IMR-90 (cell line): ENCODE measurements at regions not wholly inside any gene's neighbourhood (a gene's known extent, or its start where the extent isn't known, plus 50 kb on each side); places are given as distances from the start of the nearest gene placed in this dataset.

Source experiments
- ATAC-seq: fragments of 200-7000 bp; cut with Tn5 transposase; 2 replicates; pipeline ENCODE4 v1.9.1; 2020; ENCODE audit warnings: low read depth, mild to moderate bottlenecking, moderate library complexity
- BruUV-seq: library from RNA; stranded (reverse); fragments of 400-500 nt; replicated peaks from 2 replicates; lab custom pipeline; 2021; lab: Mats Ljungman, UMichigan
- CTCF ChIA-PET: fragments of 300-600 bp; formaldehyde crosslinking; extraction: SDS; loops from one replicate; lab custom pipeline; 2021; ENCODE audit warnings: antibody characterized with exemption; lab: Yijun Ruan, JAX
- POLR2A ChIA-PET: fragments of 300-600 bp; sonication (Branson Sonifier 250); formaldehyde crosslinking; loops from one replicate; lab custom pipeline; 2022; ENCODE audit warnings: antibody characterized with exemption; ENCODE audit not compliant: unreplicated experiment; lab: Charles Lee
- DNase-seq: peaks from one replicate; pipeline ENCODE4 v3.0.0; 2013
- H2AFZ ChIP-seq: replicated peaks from 2 replicates; pipeline ENCODE3; 2013; ENCODE audit warnings: low read length, mild to moderate bottlenecking; ENCODE audit not compliant: poor library complexity
- H2AK5ac ChIP-seq: 2 replicates; pipeline ENCODE4 v1.6.1; 2013; ENCODE audit warnings: low read depth, low read length, inconsistent platforms
- H2AK9ac ChIP-seq: replicated peaks from 2 replicates; pipeline ENCODE3; 2013; ENCODE audit warnings: mild to moderate bottlenecking, low read depth, low read length, moderate library complexity; ENCODE audit not compliant: poor library complexity
- H2BK120ac ChIP-seq: 2 replicates; pipeline ENCODE4 v1.6.1; 2013; ENCODE audit warnings: low read depth, low read length, inconsistent platforms
- H2BK15ac ChIP-seq: 3 replicates; pipeline ENCODE4 v1.6.1; 2013; ENCODE audit warnings: low read depth, low read length, inconsistent platforms
- H2BK20ac ChIP-seq: 2 replicates; pipeline ENCODE4 v1.6.1; 2013; ENCODE audit warnings: low read depth, mild to moderate bottlenecking, inconsistent platforms, low read length, moderate library complexity
- H2BK5ac ChIP-seq: 2 replicates; pipeline ENCODE4 v1.6.1; 2013; ENCODE audit warnings: mild to moderate bottlenecking, low read depth, low read length, inconsistent platforms; ENCODE audit not compliant: poor library complexity, severe bottlenecking
- H3K14ac ChIP-seq: replicated peaks from 2 replicates; pipeline ENCODE4 v1.6.1; 2013; ENCODE audit warnings: low read depth, low read length, inconsistent platforms
- H3K18ac ChIP-seq: 2 replicates; pipeline ENCODE4 v1.6.1; 2013; ENCODE audit warnings: low read depth, low read length, control low read depth
- H3K23ac ChIP-seq: 2 replicates; pipeline ENCODE4 v1.6.1; 2013; ENCODE audit warnings: low read depth, low read length, inconsistent platforms
- H3K27ac ChIP-seq: 2 replicates; pipeline ENCODE4 v1.5.1; 2013; ENCODE audit warnings: mild to moderate bottlenecking, control low read depth, low read length; ENCODE audit not compliant: insufficient read depth
- H3K27me3 ChIP-seq: 2 replicates; pipeline ENCODE4 v1.6.1; 2013; ENCODE audit warnings: low read length; ENCODE audit not compliant: control insufficient read depth, insufficient read depth
- H3K36me3 ChIP-seq: 2 replicates; pipeline ENCODE4 v1.6.1; 2013; ENCODE audit warnings: low read length, mixed read lengths; ENCODE audit not compliant: control insufficient read depth, insufficient read depth
- H3K4ac ChIP-seq: 2 replicates; pipeline ENCODE4 v1.6.1; 2013; ENCODE audit warnings: low read depth, low read length, inconsistent platforms
- H3K4me1 ChIP-seq: 2 replicates; pipeline ENCODE4 v1.6.1; 2013; ENCODE audit warnings: low read length, mixed read lengths; ENCODE audit not compliant: control insufficient read depth, insufficient read depth
- H3K4me2 ChIP-seq: 2 replicates; pipeline ENCODE4 v1.6.1; 2013; ENCODE audit warnings: low read depth, mild to moderate bottlenecking, control low read depth, low read length, moderate library complexity
- H3K4me3 ChIP-seq: 2 replicates; pipeline ENCODE4 v1.5.1; 2013; ENCODE audit warnings: low read depth, mild to moderate bottlenecking, control low read depth, low read length, moderate library complexity; ENCODE audit not compliant: insufficient read depth
- H3K56ac ChIP-seq: 2 replicates; pipeline ENCODE4 v1.6.1; 2013; ENCODE audit warnings: low read length, inconsistent platforms; ENCODE audit not compliant: insufficient read depth; ENCODE audit errors: extremely low read depth
- H3K79me1 ChIP-seq, 2 experiments: 2 replicates each; pipeline ENCODE4 v1.6.1; 2013; ENCODE audit warnings: low read length in 2 of 2, inconsistent platforms in 1 of 2, low read depth in 1 of 2
- H3K9ac ChIP-seq: 2 replicates; pipeline ENCODE4 v1.6.1; 2013; ENCODE audit warnings: low read depth, low read length, control low read depth
- H3K9me1 ChIP-seq: 2 replicates; pipeline ENCODE4 v1.6.1; 2013; ENCODE audit warnings: low read length, inconsistent platforms; ENCODE audit not compliant: insufficient read depth
- H3K9me3 ChIP-seq: 2 replicates; pipeline ENCODE4 v1.6.1; 2013; ENCODE audit warnings: low read length; ENCODE audit not compliant: control insufficient read depth, insufficient read depth
- H4K20me1 ChIP-seq: 2 replicates; pipeline ENCODE4 v1.6.1; 2013; ENCODE audit warnings: low read length, inconsistent platforms; ENCODE audit not compliant: insufficient read depth
- H4K5ac ChIP-seq: 2 replicates; pipeline ENCODE4 v1.6.1; 2013; ENCODE audit warnings: mild to moderate bottlenecking, low read depth, low read length, control low read depth
- H4K8ac ChIP-seq, 2 experiments: 2 replicates each; pipeline ENCODE4 v1.6.1; 2013; ENCODE audit warnings: low read depth in 2 of 2, low read length in 2 of 2, control low read depth in 1 of 2, inconsistent platforms in 1 of 2
- H4K91ac ChIP-seq: 2 replicates; pipeline ENCODE4 v1.6.1; 2013; ENCODE audit warnings: low read depth, low read length, inconsistent platforms; ENCODE audit not compliant: insufficient read depth
- BHLHE40 ChIP-seq: fragments of 150-350 bp; IDR thresholded peaks from 2 replicates; pipeline ENCODE4 v1.6.1; 2016; ENCODE audit warnings: mild to moderate bottlenecking, low read depth, low read length
- CEBPB ChIP-seq: IDR thresholded peaks from 2 replicates; pipeline ENCODE4 v1.6.1; 2012; ENCODE audit warnings: low read depth, low read length, improper control_type of control experiment
- CHD1 ChIP-seq: IDR thresholded peaks from 2 replicates; pipeline ENCODE4 v1.6.1; 2012; ENCODE audit warnings: low read depth, low read length, improper control_type of control experiment
- FOS ChIP-seq: fragments of 150-350 bp; IDR thresholded peaks from 2 replicates; pipeline ENCODE4 v1.6.1; 2016; ENCODE audit warnings: low read depth, low read length
- MAFK ChIP-seq: IDR thresholded peaks from 2 replicates; pipeline ENCODE4 v1.6.1; 2012; ENCODE audit warnings: low read depth, low read length, improper control_type of control experiment
- MAZ ChIP-seq: IDR thresholded peaks from 2 replicates; pipeline ENCODE4 v1.6.1; 2012; ENCODE audit warnings: low read depth, mild to moderate bottlenecking, low read length, improper control_type of control experiment, moderate library complexity, borderline replicate concordance
- MXI1 ChIP-seq: IDR thresholded peaks from 2 replicates; pipeline ENCODE4 v1.6.1; 2012; ENCODE audit warnings: low read depth, mild to moderate bottlenecking, low read length, moderate library complexity, borderline replicate concordance
- NFE2L2 ChIP-seq: fragments of 150-350 bp; IDR thresholded peaks from 2 replicates; pipeline ENCODE4 v1.6.1; 2016; ENCODE audit warnings: low read depth, mild to moderate bottlenecking, low read length
- POLR2A ChIP-seq: IDR thresholded peaks from 2 replicates; pipeline ENCODE4 v1.6.1; 2012; ENCODE audit warnings: mild to moderate bottlenecking, low read depth, low read length
- RCOR1 ChIP-seq: IDR thresholded peaks from 2 replicates; pipeline ENCODE4 v1.6.1; 2012; ENCODE audit warnings: mild to moderate bottlenecking, low read length, improper control_type of control experiment; ENCODE audit not compliant: insufficient replicate concordance
- RFX5 ChIP-seq: IDR thresholded peaks from 2 replicates; pipeline ENCODE4 v1.8.0; 2012; ENCODE audit warnings: low read depth, mild to moderate bottlenecking, low read length, moderate library complexity
- SMC3 ChIP-seq: fragments of 150-350 bp; IDR thresholded peaks from 2 replicates; pipeline ENCODE4 v1.6.1; 2016; ENCODE audit warnings: low read depth, mild to moderate bottlenecking, antibody characterized with exemption, low read length, moderate library complexity
- WGBS, 2 experiments: methylation state at CpG; one replicate each; pipeline versions ENCODE4 v1.1.5 to v1.1.7; 2013; ENCODE audit warnings: missing lambda C conversion rate in 2 of 2; ENCODE audit not compliant: insufficient read length in 1 of 2; ENCODE audit errors: extremely low coverage in 2 of 2; 5-methylcytosine and 5-hydroxymethylcytosine counted together
- dilution Hi-C: fragments of 300-500 bp; cut with HindIII; formaldehyde crosslinking; loops from one replicate; pipeline ENCODE4 v1.14.3; 2018; ENCODE audit warnings: low sequenced_read_pairs; ENCODE audit not compliant: unreplicated experiment
- in situ Hi-C: fragments of 300-500 bp; cut with MboI; formaldehyde crosslinking; loops from 3 replicates; pipeline ENCODE4 v1.14.3; 2019; ENCODE audit warnings: low sequenced_read_pairs, inconsistent platforms, mixed read lengths
- intact Hi-C: fragments of 100-400 bp; cut with micrococcal nuclease; formaldehyde crosslinking; loops from 2 replicates; pipeline ENCODE4 v1.10.0; 2022
- TF ChIP-seq, protein P1 (sequence below): fragments of 150-350 bp; IDR thresholded peaks from 2 replicates; pipeline ENCODE4 v1.6.1; 2017; ENCODE audit warnings: mild to moderate bottlenecking, antibody characterized with exemption, low read length, low read depth
- TF ChIP-seq, protein P2 (sequence below): conservative IDR thresholded peaks from 2 replicates; pipeline ENCODE4 v1.5.1; 2012; ENCODE audit warnings: mild to moderate bottlenecking, low read depth, low read length, improper control_type of control experiment
- TF ChIP-seq, protein P3 (sequence below): fragments of 150-350 bp; IDR thresholded peaks from 2 replicates; pipeline ENCODE4 v1.6.1; 2016; ENCODE audit warnings: low read depth, mild to moderate bottlenecking, low read length, moderate library complexity, borderline replicate concordance

DNA sequence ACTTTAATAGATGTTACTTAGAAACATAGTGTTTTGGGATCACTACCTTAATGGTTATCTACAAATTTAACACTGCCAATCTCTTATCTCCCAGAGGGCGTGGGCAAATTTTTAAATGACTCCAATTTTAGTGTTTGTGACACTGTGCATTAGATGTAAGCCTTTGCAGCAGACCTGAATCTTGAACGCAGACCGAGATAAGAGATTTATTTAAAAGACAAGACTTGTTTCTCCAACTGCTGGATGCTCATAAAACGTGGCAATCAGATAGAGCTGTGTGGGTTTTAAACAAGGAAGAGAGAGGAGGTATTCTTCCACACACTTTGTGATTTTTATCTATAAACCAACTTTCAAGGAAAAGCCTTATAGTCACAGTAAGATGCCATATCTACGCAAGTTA lies 252.5 kb upstream of the NR3C2 start:
- Histone ChIP-seq H3K23ac (no peak overlapping the region), H3K9ac (no peak overlapping the region), H2BK120ac (no peak overlapping the region), H3K4ac (no peak overlapping the region), H3K56ac (no peak overlapping the region), H2AK9ac (no peak overlapping the region), H3K27ac (no peak overlapping the region), H2BK20ac (no peak overlapping the region), H3K4me1 (no peaks in the 10 kb centered on the region), H4K5ac (no peak overlapping the region), H4K20me1 (no peaks in the 10 kb centered on the region), H3K4me2 (no peak overlapping the region), H3K27me3 (no peaks in the 10 kb centered on the region), H4K91ac (no peak overlapping the region), H3K9me1 (no peaks in the 10 kb centered on the region), H2AFZ (no peak overlapping the region), H3K14ac (no peak overlapping the region), H3K18ac (no peak overlapping the region), H4K8ac (no peak overlapping the region), H3K4me3 (no peak overlapping the region), H2AK5ac (no peak overlapping the region), H3K9me3 (no peaks in the 10 kb centered on the region), H2BK5ac (no peak overlapping the region), H2BK15ac (no peak overlapping the region), H3K79me1 (no peaks in the 10 kb centered on the region), H3K36me3 (no peaks in the 10 kb centered on the region)
- TF ChIP-seq RFX5 (no peak), MAFK (no peak), BHLHE40 (no peak), CEBPB (no peak), MXI1 (no peak), NFE2L2 (no peak), POLR2A (no peak), SMC3 (no peak), FOS (no peak), RCOR1 (no peak), MAZ (no peak), CHD1 (no peak)
- TF ChIP-seq, protein P1, sequence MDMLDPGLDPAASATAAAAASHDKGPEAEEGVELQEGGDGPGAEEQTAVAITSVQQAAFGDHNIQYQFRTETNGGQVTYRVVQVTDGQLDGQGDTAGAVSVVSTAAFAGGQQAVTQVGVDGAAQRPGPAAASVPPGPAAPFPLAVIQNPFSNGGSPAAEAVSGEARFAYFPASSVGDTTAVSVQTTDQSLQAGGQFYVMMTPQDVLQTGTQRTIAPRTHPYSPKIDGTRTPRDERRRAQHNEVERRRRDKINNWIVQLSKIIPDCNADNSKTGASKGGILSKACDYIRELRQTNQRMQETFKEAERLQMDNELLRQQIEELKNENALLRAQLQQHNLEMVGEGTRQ, result no peak
- TF ChIP-seq, protein P2, sequence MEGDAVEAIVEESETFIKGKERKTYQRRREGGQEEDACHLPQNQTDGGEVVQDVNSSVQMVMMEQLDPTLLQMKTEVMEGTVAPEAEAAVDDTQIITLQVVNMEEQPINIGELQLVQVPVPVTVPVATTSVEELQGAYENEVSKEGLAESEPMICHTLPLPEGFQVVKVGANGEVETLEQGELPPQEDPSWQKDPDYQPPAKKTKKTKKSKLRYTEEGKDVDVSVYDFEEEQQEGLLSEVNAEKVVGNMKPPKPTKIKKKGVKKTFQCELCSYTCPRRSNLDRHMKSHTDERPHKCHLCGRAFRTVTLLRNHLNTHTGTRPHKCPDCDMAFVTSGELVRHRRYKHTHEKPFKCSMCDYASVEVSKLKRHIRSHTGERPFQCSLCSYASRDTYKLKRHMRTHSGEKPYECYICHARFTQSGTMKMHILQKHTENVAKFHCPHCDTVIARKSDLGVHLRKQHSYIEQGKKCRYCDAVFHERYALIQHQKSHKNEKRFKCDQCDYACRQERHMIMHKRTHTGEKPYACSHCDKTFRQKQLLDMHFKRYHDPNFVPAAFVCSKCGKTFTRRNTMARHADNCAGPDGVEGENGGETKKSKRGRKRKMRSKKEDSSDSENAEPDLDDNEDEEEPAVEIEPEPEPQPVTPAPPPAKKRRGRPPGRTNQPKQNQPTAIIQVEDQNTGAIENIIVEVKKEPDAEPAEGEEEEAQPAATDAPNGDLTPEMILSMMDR, result no peak
- TF ChIP-seq, protein P3, sequence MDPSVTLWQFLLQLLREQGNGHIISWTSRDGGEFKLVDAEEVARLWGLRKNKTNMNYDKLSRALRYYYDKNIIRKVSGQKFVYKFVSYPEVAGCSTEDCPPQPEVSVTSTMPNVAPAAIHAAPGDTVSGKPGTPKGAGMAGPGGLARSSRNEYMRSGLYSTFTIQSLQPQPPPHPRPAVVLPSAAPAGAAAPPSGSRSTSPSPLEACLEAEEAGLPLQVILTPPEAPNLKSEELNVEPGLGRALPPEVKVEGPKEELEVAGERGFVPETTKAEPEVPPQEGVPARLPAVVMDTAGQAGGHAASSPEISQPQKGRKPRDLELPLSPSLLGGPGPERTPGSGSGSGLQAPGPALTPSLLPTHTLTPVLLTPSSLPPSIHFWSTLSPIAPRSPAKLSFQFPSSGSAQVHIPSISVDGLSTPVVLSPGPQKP, result no peak
- ChIA-PET CTCF (no interaction called here), POLR2A (no interaction called here)
- in situ Hi-C loops (no loop called here), dilution Hi-C loops (no loop called here), intact Hi-C loops (no loop called here)
- ATAC-seq (no peak), DNase-seq (no peak)
- BruUV-seq, result no TSS peak
- WGBS, 2 experiments, result no CpG with 5 or more reads among the region's 5 CpGs
